Tibial nerve (tissue), 4 donors: ENCODE measurements at regions not wholly inside any gene's neighbourhood (a gene's known extent, or its start where the extent isn't known, plus 50 kb on each side); places are given as distances from the start of the nearest gene placed in this dataset.

ENCODE experiments used
- DNase-seq, 2 donors: peaks; one replicate each; pipeline ENCODE4 v3.0.0-alpha.2; 2019; ENCODE audit warnings: low spot score in 2 of 2
- H3K27ac ChIP-seq, 4 donors: fragments of 200-600 bp; sonication (generic) in 3 of 4; one replicate each; pipeline ENCODE4 v1.5.1; 2017 to 2019; ENCODE audit warnings: mild to moderate bottlenecking in 1 of 4
- H3K27me3 ChIP-seq, 2 donors: fragments of 200-600 bp; sonication (generic) in 1 of 2; one replicate each; pipeline versions ENCODE4 v1.5.1 to v1.6.0; 2017 to 2019
- H3K36me3 ChIP-seq, 3 donors: fragments of 200-600 bp; sonication (generic); one replicate each; pipeline ENCODE4 v1.5.1; 2018 to 2019
- H3K4me1 ChIP-seq, 4 donors: fragments of 200-600 bp; sonication (generic) in 3 of 4; one replicate each; pipeline ENCODE4 v1.5.1; 2017 to 2019
- H3K4me3 ChIP-seq, 4 donors: fragments of 200-600 bp; sonication (generic) in 3 of 4; one replicate each; pipeline ENCODE4 v1.5.1; 2017 to 2019; ENCODE audit warnings: mild to moderate bottlenecking in 1 of 4, moderate library complexity in 1 of 4
- H3K9me3 ChIP-seq, 4 donors: fragments of 200-600 bp; sonication (generic) in 3 of 4; one replicate each; pipeline ENCODE4 v1.5.1; 2017 to 2019
- EP300 ChIP-seq, 2 donors: sonication (generic); formaldehyde crosslinking; IDR thresholded peaks; one replicate each; pipeline ENCODE4 v1.6.1; 2017; ENCODE audit warnings: antibody characterized with exemption in 2 of 2, mild to moderate bottlenecking in 1 of 2
- POLR2A ChIP-seq, 2 donors: fragments of 450-650 bp; IDR thresholded peaks; one replicate each; pipeline ENCODE4 v1.6.1; 2017; ENCODE audit warnings: antibody characterized with exemption in 2 of 2, mild to moderate bottlenecking in 2 of 2, moderate library complexity in 2 of 2
- WGBS, 2 donors: methylation state at CpG; one replicate each; pipeline ENCODE4 v1.1.5; 2018; 5-methylcytosine and 5-hydroxymethylcytosine counted together
- TF ChIP-seq, protein P1 (sequence below), 5 experiments: fragments of 200-600 bp in 3 of 5; fragments of 450-650 bp in 2 of 5; sonication (generic) in 3 of 5; IDR thresholded peaks; one replicate each; pipeline ENCODE4 v1.5.1; 2016 to 2019; ENCODE audit warnings: antibody characterized with exemption in 5 of 5, mild to moderate bottlenecking in 3 of 5, moderate library complexity in 2 of 5

DNA sequence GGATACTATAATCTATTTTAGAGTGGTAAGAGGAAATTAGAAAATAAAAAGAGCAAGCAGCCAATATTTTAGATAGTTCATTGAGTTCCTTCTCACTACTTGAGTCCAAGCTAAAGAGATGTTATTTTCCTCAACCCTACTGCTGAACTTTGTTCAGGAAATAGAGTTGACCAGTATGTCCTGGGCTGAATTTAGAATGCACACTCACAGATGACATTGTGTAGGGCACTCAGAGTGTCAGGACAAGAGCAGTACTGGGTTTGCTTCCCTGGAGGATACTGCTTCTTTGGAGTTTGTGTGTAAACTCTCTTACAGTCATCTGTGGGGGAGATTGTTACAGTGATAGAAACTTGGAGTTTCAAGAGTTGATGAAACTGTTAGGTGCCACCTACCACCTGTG is 80.0 kb upstream of the AGBL1 start:
- no peaks in the 10 kb centered on the region for H3K9me3 ChIP-seq
- TF ChIP-seq, protein P1, sequence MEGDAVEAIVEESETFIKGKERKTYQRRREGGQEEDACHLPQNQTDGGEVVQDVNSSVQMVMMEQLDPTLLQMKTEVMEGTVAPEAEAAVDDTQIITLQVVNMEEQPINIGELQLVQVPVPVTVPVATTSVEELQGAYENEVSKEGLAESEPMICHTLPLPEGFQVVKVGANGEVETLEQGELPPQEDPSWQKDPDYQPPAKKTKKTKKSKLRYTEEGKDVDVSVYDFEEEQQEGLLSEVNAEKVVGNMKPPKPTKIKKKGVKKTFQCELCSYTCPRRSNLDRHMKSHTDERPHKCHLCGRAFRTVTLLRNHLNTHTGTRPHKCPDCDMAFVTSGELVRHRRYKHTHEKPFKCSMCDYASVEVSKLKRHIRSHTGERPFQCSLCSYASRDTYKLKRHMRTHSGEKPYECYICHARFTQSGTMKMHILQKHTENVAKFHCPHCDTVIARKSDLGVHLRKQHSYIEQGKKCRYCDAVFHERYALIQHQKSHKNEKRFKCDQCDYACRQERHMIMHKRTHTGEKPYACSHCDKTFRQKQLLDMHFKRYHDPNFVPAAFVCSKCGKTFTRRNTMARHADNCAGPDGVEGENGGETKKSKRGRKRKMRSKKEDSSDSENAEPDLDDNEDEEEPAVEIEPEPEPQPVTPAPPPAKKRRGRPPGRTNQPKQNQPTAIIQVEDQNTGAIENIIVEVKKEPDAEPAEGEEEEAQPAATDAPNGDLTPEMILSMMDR (IDR thresholded peaks at IDR 0.05) = no peak
- TF ChIP-seq POLR2A (IDR thresholded peaks at IDR 0.05) (no peak), EP300 (IDR thresholded peaks at IDR 0.05) (no peak)
- no peaks in the 10 kb centered on the region for H3K27me3 ChIP-seq
- DNase-seq = no peak
- H3K36me3 ChIP-seq = no peaks in the 10 kb centered on the region
- no peak overlapping the region for H3K4me3 ChIP-seq
- H3K27ac ChIP-seq = no peak overlapping the region
- H3K4me1 ChIP-seq = no peaks in the 10 kb centered on the region

DNA sequence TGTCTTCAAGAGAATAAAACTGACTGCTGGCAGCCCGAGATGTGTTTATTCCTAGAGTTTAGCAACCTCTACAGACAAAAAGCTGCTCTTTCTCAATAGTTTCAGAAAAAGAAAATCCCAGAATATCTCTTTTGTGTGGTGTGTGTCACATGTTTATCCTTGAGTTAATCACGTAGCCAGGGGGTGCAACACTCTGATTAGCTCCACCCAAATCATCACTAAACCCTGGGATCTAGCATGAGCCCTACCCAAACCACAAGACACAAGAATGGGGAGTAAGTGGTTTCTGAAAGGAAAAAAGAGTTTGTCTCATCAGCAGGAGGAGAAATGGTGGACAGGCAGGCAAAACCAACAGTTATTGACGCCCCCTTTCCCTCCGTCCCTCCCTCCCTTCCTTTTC is 78.5 kb upstream of the AGBL1 start:
- Histone ChIP-seq H3K4me3 (no peak overlapping the region), H3K27me3 (no peaks in the 10 kb centered on the region), H3K9me3 (no peaks in the 10 kb centered on the region), H3K27ac (no peak overlapping the region), H3K36me3 (no peaks in the 10 kb centered on the region), H3K4me1 (no peaks in the 10 kb centered on the region)
- WGBS, 2 donors = 29% methylated on average over 4 of the region's 4 CpGs
- TF ChIP-seq EP300 (IDR thresholded peaks at IDR 0.05) = no peak
- peak in 1 of 2 donors; percentile 8 for DNase-seq

DNA sequence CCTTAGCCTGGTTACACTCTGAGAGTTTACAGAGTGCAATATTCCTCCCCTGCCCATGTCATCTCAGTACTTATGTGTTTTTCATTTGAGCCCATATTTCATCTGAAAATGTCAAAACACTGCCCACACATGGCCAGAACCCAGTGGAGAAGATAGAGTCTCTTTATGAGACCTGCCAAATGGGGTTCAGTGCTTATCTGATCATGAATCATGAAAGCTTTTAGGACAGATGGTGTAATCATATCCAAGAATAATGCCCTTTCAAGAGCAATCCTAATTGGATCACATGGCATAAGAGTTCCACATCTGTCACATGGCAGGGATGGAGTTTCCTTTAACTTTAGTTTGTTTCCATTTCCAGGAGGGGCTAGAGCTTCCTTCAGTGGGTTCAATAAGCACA is 77.2 kb upstream of the AGBL1 start:
- no peaks in the 10 kb centered on the region for H3K36me3 ChIP-seq

DNA sequence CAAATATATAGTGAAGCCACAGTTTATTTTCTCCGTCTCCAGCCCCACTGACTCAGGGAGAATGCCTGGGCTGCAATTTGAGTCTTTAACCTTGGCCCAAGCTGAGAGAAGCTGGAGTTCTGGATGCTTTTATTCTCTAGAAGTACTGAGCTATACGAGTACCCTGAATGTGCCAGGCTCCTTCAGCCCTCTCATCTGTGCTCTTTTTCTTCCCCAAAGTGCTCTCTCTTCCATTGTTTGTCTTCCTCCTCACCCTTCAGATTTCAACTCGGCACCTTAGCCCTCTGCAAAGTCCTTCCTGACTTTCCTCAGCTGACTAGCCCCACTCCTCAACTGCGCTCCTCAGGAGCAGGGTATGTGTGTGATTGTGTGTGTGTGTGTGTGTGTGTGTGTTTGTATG is 75.6 kb upstream of the AGBL1 start:
- H3K27me3 ChIP-seq = no peaks in the 10 kb centered on the region
- WGBS, 2 donors = 76 to 81% methylated on average over 4 of the region's 4 CpGs
- no peaks in the 10 kb centered on the region for H3K9me3 ChIP-seq
- H3K36me3 ChIP-seq = no peaks in the 10 kb centered on the region
- H3K4me1 ChIP-seq = no peaks in the 10 kb centered on the region
- no peak overlapping the region for H3K4me3 ChIP-seq
- DNase-seq = no peak
- TF ChIP-seq, protein P1 (IDR thresholded peaks at IDR 0.05) = no peak
- TF ChIP-seq EP300 (IDR thresholded peaks at IDR 0.05) = no peak
- no peak overlapping the region for H3K27ac ChIP-seq

More for the DNA sequence above, 77.2 kb upstream of the AGBL1 start:
- TF ChIP-seq, protein P1 (IDR thresholded peaks at IDR 0.05) = no peak
- no peak for TF ChIP-seq EP300 (IDR thresholded peaks at IDR 0.05)
- TF ChIP-seq POLR2A (IDR thresholded peaks at IDR 0.05) = no peak
- Histone ChIP-seq H3K4me1 (no peaks in the 10 kb centered on the region), H3K27ac (no peak overlapping the region), H3K4me3 (no peak overlapping the region), H3K9me3 (no peaks in the 10 kb centered on the region), H3K27me3 (no peaks in the 10 kb centered on the region)
- DNase-seq = no peak

DNA sequence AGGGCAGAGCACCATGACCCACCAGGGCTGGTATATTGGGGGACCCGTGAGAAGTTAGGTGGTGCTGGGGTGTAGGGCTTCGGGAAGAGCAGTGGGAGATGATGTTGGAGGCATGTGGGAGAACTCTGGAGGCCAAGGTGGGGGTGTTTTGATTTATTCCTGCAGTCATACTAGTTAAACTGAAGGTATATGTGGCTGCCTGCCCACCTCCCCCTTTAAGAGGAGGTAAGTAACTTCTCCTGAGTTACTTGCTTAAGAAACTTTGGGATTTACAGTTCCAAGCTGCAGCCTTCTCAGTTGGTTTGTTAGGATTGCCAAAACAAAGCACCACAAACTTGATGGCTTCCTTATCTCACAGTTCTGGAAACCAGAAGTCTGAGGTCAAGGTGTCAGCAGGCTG is 73.1 kb upstream of the AGBL1 start:
- Histone ChIP-seq H3K4me1 (no peaks in the 10 kb centered on the region), H3K9me3 (no peaks in the 10 kb centered on the region), H3K36me3 (no peaks in the 10 kb centered on the region), H3K27me3 (no peaks in the 10 kb centered on the region), H3K4me3 (no peak overlapping the region), H3K27ac (no peak overlapping the region)
- TF ChIP-seq, protein P1 (IDR thresholded peaks at IDR 0.05) = no peak
- TF ChIP-seq POLR2A (IDR thresholded peaks at IDR 0.05) = no peak
- TF ChIP-seq EP300 (IDR thresholded peaks at IDR 0.05) = no peak
- no peak for DNase-seq
- 74 to 100% methylated on average over 2 of the region's 2 CpGs for WGBS, 2 donors

DNA sequence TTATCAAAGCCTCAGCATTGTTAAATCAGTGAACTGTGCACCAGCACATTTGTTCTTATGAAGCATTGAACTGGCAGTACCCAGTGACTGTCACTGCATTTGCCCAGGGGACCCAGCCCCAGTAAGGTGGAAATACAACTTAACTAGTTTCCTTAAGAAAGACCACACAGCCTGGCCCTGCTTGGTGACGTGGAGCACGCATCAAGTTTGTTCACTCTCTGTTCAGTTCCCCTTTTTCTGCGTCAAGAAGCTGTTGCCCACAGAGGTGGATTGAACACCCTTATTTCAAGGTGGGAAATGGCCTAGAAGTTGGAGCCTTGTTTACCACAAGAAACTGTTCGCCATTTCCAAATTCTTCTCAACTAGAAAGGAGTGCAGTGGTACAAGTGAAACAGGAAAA is 69.9 kb upstream of the AGBL1 start:
- Histone ChIP-seq H3K27ac (no peak overlapping the region), H3K4me1 (no peaks in the 10 kb centered on the region), H3K36me3 (no peaks in the 10 kb centered on the region), H3K4me3 (no peak overlapping the region), H3K9me3 (no peaks in the 10 kb centered on the region), H3K27me3 (no peaks in the 10 kb centered on the region)
- DNase-seq = no peak
- TF ChIP-seq POLR2A (IDR thresholded peaks at IDR 0.05) = no peak
- TF ChIP-seq, protein P1 (IDR thresholded peaks at IDR 0.05) = no peak
- TF ChIP-seq EP300 (IDR thresholded peaks at IDR 0.05) = no peak
- WGBS, 2 donors = 81 to 84% methylated on average over 4 of the region's 4 CpGs
